Sigmoid colon (tissue), 6 donors: ENCODE measurements at regions not wholly inside any gene's neighbourhood (a gene's known extent, or its start where the extent isn't known, plus 50 kb on each side); places are given as distances from the start of the nearest gene placed in this dataset.

Experiments
- DNase-seq: peaks from one replicate; pipeline ENCODE4 v3.0.0-alpha.2; 2019
- H3K27ac ChIP-seq, 4 donors: fragments of 200-600 bp; sonication (generic); one replicate each; pipeline ENCODE4 v1.5.1; 2016 to 2019; ENCODE audit warnings: mild to moderate bottlenecking in 1 of 4
- H3K27me3 ChIP-seq, 3 donors: fragments of 200-600 bp; sonication (generic); one replicate each; pipeline ENCODE4 v1.5.1; 2019; ENCODE audit warnings: mild to moderate bottlenecking in 1 of 3
- H3K36me3 ChIP-seq, 4 donors: fragments of 200-600 bp; sonication (generic); one replicate each; pipeline ENCODE4 v1.5.1; 2016 to 2019
- H3K4me1 ChIP-seq, 4 donors: fragments of 200-600 bp; sonication (generic); one replicate each; pipeline ENCODE4 v1.5.1; 2017 to 2019
- H3K4me3 ChIP-seq, 4 donors: fragments of 200-600 bp; sonication (generic); one replicate each; pipeline ENCODE4 v1.5.1; 2017 to 2019; ENCODE audit warnings: mild to moderate bottlenecking in 2 of 4, moderate library complexity in 1 of 4
- H3K9me3 ChIP-seq, 4 donors: fragments of 200-600 bp in 3 of 4; sonication (generic) in 3 of 4; one replicate each; pipeline versions ENCODE4 v1.5.1 to v1.6.1; 2013 to 2019
- EP300 ChIP-seq, 4 donors: sonication (generic); formaldehyde crosslinking; IDR thresholded peaks; one replicate each; pipeline ENCODE4 v1.6.1; 2017; ENCODE audit warnings: antibody characterized with exemption in 4 of 4
- POLR2A ChIP-seq, 2 donors: fragments of 450-650 bp; IDR thresholded peaks; one replicate each; pipeline ENCODE4 v1.6.1; 2016; ENCODE audit warnings: antibody characterized with exemption in 2 of 2, mild to moderate bottlenecking in 2 of 2, moderate library complexity in 2 of 2
- POLR2AphosphoS5 ChIP-seq, 4 donors: sonication (generic); formaldehyde crosslinking; IDR thresholded peaks; one replicate each; pipeline ENCODE4 v1.6.1; 2017; ENCODE audit warnings: antibody characterized with exemption in 4 of 4
- WGBS, 2 donors: extraction: QIAGEN DNeasy Blood & Tissue Kit; methylation state at CpG; one replicate each; pipeline ENCODE4 v1.1.7; 2013; 5-methylcytosine and 5-hydroxymethylcytosine counted together
- intact Hi-C: fragments of 100-400 bp; cut with DNase I; formaldehyde crosslinking; loops from one replicate; pipeline ENCODE4 v1.15.1; 2023
- TF ChIP-seq, protein P1 (sequence below), 4 experiments: fragments of 450-650 bp in 3 of 4; fragments of 200-600 bp in 1 of 4; IDR thresholded peaks; one replicate each; pipeline ENCODE4 v1.5.1; 2016 to 2019; ENCODE audit warnings: antibody characterized with exemption in 4 of 4, mild to moderate bottlenecking in 3 of 4, moderate library complexity in 2 of 4
- donor health status: healthy with polysubstance abuse.
- donor health status: healthy.

DNA sequence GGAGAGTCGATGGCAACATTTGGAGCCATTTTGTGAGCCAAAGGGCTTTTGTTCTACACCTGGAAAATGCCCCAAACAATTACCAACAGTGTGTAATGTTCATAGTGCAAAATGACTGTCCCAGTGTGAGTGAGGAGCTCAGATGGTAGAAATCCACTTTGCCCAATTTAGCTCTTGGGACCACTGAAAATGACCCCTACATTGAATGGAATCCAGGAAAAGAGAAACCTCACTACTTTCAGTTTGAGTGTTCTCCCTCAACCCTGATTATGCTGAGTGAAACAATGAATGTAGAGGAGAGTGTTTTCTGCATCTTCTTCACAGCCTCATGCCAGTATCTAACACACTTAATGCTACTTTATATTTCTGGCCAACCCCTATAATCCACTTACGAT is 84.9 kb upstream of the NRN1 start:
- Histone ChIP-seq H3K9me3 (no peaks in the 10 kb centered on the region), H3K27ac (no peak overlapping the region)

DNA sequence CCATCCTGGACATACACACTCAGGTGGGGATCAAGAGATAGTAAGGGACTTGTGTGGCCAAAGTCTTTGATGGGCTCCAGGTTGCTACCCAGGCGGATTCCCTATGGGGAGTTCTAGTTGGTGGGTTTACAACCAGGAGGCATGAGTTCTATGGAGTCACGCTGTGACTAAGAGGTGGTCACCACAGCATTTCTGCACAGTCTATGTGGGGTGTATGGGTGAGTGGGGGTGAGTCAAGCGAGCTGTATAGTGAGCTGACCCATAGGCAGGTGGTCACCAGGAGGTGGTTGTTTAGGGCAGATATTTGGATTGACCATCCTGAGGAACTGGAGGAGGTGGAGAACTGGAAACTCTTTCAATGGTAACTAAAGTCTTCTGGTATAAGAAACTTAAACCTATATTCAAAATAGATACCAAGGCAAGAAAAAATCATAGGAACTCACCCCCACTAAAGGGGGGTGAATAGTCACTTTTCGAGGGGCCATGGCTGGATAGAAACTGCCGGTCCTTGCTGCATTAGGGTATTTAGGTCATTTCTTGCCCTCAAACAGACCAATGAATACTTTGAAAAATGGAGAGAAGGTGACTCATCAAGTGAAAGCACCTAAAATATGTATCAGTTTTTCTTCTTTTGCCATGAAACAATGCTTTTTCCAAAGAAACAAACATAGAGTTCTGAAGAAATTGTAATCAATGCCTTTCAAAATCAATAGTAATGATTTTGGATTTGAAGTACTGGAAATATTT is 84.3 kb upstream of the NRN1 start:
- Histone ChIP-seq H3K27me3 (no peaks in the 10 kb centered on the region), H3K4me3 (no peak overlapping the region), H3K9me3 (no peaks in the 10 kb centered on the region), H3K4me1 (no peaks in the 10 kb centered on the region), H3K36me3 (no peaks in the 10 kb centered on the region), H3K27ac (no peak overlapping the region)
- DNase-seq: no peak
- intact Hi-C loops: no loop called here
- TF ChIP-seq POLR2AphosphoS5 (IDR thresholded peaks at IDR 0.05) (no peak), EP300 (IDR thresholded peaks at IDR 0.05) (no peak), POLR2A (IDR thresholded peaks at IDR 0.05) (no peak)
- TF ChIP-seq, protein P1, sequence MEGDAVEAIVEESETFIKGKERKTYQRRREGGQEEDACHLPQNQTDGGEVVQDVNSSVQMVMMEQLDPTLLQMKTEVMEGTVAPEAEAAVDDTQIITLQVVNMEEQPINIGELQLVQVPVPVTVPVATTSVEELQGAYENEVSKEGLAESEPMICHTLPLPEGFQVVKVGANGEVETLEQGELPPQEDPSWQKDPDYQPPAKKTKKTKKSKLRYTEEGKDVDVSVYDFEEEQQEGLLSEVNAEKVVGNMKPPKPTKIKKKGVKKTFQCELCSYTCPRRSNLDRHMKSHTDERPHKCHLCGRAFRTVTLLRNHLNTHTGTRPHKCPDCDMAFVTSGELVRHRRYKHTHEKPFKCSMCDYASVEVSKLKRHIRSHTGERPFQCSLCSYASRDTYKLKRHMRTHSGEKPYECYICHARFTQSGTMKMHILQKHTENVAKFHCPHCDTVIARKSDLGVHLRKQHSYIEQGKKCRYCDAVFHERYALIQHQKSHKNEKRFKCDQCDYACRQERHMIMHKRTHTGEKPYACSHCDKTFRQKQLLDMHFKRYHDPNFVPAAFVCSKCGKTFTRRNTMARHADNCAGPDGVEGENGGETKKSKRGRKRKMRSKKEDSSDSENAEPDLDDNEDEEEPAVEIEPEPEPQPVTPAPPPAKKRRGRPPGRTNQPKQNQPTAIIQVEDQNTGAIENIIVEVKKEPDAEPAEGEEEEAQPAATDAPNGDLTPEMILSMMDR (IDR thresholded peaks at IDR 0.05): no peak
- WGBS, 2 donors: 81 to 87% methylated on average over 5 of the region's 5 CpGs

More for the DNA sequence above, 84.9 kb upstream of the NRN1 start:
- Histone ChIP-seq H3K4me3 (no peak overlapping the region), H3K36me3 (no peaks in the 10 kb centered on the region), H3K27me3 (no peaks in the 10 kb centered on the region), H3K4me1 (no peaks in the 10 kb centered on the region)
- intact Hi-C loops: no loop called here
- TF ChIP-seq, protein P1 (IDR thresholded peaks at IDR 0.05): no peak
- TF ChIP-seq POLR2A (IDR thresholded peaks at IDR 0.05): no peak
- TF ChIP-seq POLR2AphosphoS5 (IDR thresholded peaks at IDR 0.05): no peak
- TF ChIP-seq EP300 (IDR thresholded peaks at IDR 0.05): no peak
- DNase-seq: no peak
- WGBS, 2 donors: 84% methylated on average over 2 of the region's 2 CpGs

DNA sequence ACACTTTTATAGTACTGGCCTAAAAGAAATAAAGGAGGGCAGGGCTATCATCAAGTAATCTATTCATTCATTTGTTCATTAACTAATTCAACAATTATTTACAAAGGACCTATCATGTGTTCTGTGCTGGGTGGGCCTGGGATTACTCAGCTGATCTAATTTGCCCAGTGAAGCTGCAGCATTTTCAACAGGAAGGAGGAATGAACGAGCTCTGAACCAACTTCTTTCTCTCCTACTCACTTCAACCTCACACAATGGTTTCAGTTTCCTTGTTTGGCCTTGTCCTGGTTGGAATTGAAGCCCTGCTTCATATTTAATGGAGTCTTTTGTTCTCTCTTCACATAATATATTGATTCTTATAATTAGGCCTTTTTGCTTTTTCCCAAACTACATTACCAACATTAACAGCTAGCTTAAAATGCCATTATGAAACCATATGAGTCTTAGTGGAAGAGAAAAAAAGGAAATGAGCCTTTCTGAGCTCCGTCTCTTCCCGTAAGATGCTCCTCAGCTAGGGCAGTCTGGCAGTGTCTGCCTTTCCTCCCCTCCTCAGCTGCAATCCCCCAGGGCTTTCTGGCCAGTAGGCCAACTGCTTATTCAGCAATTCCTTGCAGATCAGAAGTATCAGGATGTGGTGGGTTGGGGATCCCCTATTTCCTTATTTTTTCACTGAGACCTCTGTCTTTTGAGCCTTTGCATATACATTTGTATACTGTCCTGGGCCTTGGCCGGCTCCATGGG is 79.4 kb upstream of the NRN1 start:
- intact Hi-C loops: no loop called here
- 33 to 82% methylated on average over 4 of the region's 4 CpGs for WGBS, 2 donors

DNA sequence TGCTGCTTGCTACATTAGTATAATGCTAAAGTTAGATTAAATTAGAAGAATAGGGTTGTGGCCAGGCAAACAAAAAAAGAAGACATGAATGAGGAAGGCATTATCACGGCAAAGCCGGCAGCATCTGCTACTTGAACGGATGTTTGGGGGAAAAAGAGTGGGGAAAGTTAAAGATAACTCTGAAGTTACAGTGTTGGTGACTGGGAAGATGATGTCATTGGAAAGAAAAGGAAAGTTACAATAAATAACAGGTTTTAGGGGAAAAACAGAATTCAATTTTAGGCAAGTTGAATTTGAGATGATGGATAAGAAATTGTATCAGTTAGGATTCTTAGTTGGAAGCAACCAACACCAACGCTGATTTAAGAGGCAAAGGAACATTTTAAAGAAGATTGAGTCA is 74.2 kb upstream of the NRN1 start:
- H3K4me1 ChIP-seq: no peaks in the 10 kb centered on the region
- peaks cover 0 to 6% (median 0%) of the 10 kb centered on the region in 4 donors for H3K9me3 ChIP-seq
- H3K4me3 ChIP-seq: no peak overlapping the region
- H3K27ac ChIP-seq: no peak overlapping the region
- no peak for DNase-seq
- H3K36me3 ChIP-seq: no peaks in the 10 kb centered on the region
- H3K27me3 ChIP-seq: no peaks in the 10 kb centered on the region
- TF ChIP-seq EP300 (IDR thresholded peaks at IDR 0.05): no peak
- TF ChIP-seq POLR2AphosphoS5 (IDR thresholded peaks at IDR 0.05): no peak
- TF ChIP-seq, protein P1 (IDR thresholded peaks at IDR 0.05): no peak
- no peak for TF ChIP-seq POLR2A (IDR thresholded peaks at IDR 0.05)
- intact Hi-C loops: no loop called here
- WGBS, 2 donors: 93 to 94% methylated on average over 4 of the region's 4 CpGs

More for the DNA sequence above, 79.4 kb upstream of the NRN1 start:
- H3K4me1 ChIP-seq: no peaks in the 10 kb centered on the region
- no peak for TF ChIP-seq POLR2AphosphoS5 (IDR thresholded peaks at IDR 0.05)
- TF ChIP-seq, protein P1 (IDR thresholded peaks at IDR 0.05): no peak
- TF ChIP-seq EP300 (IDR thresholded peaks at IDR 0.05): no peak
- peaks cover 0 to 6% (median 0%) of the 10 kb centered on the region in 4 donors for H3K9me3 ChIP-seq
- no peak for DNase-seq
- no peaks in the 10 kb centered on the region for H3K36me3 ChIP-seq
- H3K4me3 ChIP-seq: no peak overlapping the region
- H3K27ac ChIP-seq: no peak overlapping the region
- no peaks in the 10 kb centered on the region for H3K27me3 ChIP-seq
